ENCODE measurements at regions not wholly inside any gene's neighbourhood (a gene's known extent, or its start where the extent isn't known, plus 50 kb on each side); places are given as distances from the start of the nearest gene placed in this dataset.

DNA sequence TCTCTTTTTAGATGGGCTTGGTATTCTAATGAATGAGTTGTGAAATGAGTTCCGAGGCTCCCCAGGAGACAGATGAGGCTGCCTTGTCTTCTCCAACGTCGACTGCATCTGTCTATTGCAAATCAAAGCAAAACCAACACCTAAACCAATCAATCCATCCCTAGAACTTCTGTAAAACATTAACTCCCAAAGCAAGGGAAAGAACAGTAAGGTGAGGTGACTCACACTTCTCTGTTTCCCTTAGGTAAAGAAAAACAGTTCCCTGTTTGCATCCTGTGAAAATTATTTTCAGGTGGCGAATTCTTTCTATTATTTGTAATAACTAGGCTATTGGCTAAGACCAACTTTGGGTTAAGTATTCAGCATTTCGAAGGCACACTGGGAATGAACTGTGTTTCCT lies 249.4 kb downstream of the EPHA4 start:
- Histone ChIP-seq H3K4me1 (ENCODE audit: control insufficient read depth, insufficient read depth, low read length) (no peaks in the 10 kb centered on the region; the same call in 1 of the 2 replicates), H3K4me3 (ENCODE audit: low read depth, low read length) (no peak overlapping the region), H3K9me3 (ENCODE audit: control insufficient read depth, insufficient read depth, low read depth, low read length) (no peaks in the 10 kb centered on the region), H3K27ac (ENCODE audit: extremely low read depth, low read depth, low read length) (no peak overlapping the region), H3K36me3 (ENCODE audit: control insufficient read depth in 2 of 2, insufficient read depth in 1 of 2, low read length in 2 of 2) (no peaks in the 10 kb centered on the region)
- TF ChIP-seq GLIS1 (tag by site-specific recombination; IDR thresholded peaks at IDR 0.05) (no peak), ZNF76 (tag by site-specific recombination; IDR thresholded peaks at IDR 0.05; ENCODE audit: borderline replicate concordance, low read depth) (no peak), ZNF670 (tag by site-specific recombination; IDR thresholded peaks at IDR 0.05; ENCODE audit: low read depth) (no peak), SP7 (tag by site-specific recombination; IDR thresholded peaks at IDR 0.05) (no peak), YY1 (tag by site-specific recombination; IDR thresholded peaks at IDR 0.05) (no peak), ZNF202 (tag by site-specific recombination; IDR thresholded peaks at IDR 0.05; ENCODE audit: borderline replicate concordance) (no peak), ZNF600 (tag by site-specific recombination; IDR thresholded peaks at IDR 0.05) (no peak), KLF7 (tag by site-specific recombination; IDR thresholded peaks at IDR 0.05; ENCODE audit: borderline replicate concordance) (no peak)
- TF ChIP-seq, protein P1, sequence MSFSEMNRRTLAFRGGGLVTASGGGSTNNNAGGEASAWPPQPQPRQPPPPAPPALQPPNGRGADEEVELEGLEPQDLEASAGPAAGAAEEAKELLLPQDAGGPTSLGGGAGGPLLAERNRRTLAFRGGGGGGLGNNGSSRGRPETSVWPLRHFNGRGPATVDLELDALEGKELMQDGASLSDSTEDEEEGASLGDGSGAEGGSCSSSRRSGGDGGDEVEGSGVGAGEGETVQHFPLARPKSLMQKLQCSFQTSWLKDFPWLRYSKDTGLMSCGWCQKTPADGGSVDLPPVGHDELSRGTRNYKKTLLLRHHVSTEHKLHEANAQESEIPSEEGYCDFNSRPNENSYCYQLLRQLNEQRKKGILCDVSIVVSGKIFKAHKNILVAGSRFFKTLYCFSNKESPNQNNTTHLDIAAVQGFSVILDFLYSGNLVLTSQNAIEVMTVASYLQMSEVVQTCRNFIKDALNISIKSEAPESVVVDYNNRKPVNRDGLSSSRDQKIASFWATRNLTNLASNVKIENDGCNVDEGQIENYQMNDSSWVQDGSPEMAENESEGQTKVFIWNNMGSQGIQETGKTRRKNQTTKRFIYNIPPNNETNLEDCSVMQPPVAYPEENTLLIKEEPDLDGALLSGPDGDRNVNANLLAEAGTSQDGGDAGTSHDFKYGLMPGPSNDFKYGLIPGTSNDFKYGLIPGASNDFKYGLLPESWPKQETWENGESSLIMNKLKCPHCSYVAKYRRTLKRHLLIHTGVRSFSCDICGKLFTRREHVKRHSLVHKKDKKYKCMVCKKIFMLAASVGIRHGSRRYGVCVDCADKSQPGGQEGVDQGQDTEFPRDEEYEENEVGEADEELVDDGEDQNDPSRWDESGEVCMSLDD (tag by site-specific recombination; IDR thresholded peaks at IDR 0.05): no peak
- TF ChIP-seq, protein P2, sequence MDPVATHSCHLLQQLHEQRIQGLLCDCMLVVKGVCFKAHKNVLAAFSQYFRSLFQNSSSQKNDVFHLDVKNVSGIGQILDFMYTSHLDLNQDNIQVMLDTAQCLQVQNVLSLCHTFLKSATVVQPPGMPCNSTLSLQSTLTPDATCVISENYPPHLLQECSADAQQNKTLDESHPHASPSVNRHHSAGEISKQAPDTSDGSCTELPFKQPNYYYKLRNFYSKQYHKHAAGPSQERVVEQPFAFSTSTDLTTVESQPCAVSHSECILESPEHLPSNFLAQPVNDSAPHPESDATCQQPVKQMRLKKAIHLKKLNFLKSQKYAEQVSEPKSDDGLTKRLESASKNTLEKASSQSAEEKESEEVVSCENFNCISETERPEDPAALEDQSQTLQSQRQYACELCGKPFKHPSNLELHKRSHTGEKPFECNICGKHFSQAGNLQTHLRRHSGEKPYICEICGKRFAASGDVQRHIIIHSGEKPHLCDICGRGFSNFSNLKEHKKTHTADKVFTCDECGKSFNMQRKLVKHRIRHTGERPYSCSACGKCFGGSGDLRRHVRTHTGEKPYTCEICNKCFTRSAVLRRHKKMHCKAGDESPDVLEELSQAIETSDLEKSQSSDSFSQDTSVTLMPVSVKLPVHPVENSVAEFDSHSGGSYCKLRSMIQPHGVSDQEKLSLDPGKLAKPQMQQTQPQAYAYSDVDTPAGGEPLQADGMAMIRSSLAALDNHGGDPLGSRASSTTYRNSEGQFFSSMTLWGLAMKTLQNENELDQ (tag by site-specific recombination; IDR thresholded peaks at IDR 0.05; ENCODE audit: low read depth): no peak
- TF ChIP-seq, protein P3, sequence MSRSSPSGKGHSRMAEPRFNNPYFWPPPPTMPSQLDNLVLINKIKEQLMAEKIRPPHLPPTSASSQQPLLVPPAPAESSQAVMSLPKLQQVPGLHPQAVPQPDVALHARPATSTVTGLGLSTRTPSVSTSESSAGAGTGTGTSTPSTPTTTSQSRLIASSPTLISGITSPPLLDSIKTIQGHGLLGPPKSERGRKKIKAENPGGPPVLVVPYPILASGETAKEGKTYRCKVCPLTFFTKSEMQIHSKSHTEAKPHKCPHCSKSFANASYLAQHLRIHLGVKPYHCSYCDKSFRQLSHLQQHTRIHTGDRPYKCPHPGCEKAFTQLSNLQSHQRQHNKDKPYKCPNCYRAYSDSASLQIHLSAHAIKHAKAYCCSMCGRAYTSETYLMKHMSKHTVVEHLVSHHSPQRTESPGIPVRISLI (tag by site-specific recombination; IDR thresholded peaks at IDR 0.05): no peak
- TF ChIP-seq, protein P4, sequence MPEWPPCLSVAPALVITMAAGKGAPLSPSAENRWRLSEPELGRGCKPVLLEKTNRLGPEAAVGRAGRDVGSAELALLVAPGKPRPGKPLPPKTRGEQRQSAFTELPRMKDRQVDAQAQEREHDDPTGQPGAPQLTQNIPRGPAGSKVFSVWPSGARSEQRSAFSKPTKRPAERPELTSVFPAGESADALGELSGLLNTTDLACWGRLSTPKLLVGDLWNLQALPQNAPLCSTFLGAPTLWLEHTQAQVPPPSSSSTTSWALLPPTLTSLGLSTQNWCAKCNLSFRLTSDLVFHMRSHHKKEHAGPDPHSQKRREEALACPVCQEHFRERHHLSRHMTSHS (tag by site-specific recombination; IDR thresholded peaks at IDR 0.05): no peak
- POLR2A ChIA-PET: no interaction called here
- CTCF ChIA-PET: interaction anchor here (0.6 kb wide), 1 partner anchor 10 kb away, joined by 5 read pairs; no protein-coding TSS in a partner anchor

DNA sequence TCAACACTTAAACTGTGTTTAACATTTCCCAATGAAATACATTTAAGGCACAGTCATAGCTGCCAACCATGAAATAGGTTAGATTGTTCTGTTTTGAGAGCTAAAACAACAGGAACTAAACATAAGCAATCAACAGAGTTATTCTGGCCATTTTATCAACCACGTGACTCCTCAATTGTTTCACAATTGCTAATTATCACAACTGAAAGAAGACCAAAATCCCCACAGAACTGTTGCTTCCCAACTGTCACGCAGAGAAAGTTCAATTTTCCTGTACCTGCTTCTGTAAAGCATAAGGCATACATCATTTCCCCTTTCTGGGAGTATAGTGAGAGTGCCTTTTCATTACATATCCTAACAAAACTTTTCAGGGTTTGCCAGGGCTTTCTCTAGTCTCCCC lies 248.6 kb downstream of the EPHA4 start:
- no peak for TF ChIP-seq ZNF146 (tag by site-specific recombination; IDR thresholded peaks at IDR 0.05)
- no peak for TF ChIP-seq ZNF670 (tag by site-specific recombination; IDR thresholded peaks at IDR 0.05; ENCODE audit: low read depth)
- TF ChIP-seq, protein P5, sequence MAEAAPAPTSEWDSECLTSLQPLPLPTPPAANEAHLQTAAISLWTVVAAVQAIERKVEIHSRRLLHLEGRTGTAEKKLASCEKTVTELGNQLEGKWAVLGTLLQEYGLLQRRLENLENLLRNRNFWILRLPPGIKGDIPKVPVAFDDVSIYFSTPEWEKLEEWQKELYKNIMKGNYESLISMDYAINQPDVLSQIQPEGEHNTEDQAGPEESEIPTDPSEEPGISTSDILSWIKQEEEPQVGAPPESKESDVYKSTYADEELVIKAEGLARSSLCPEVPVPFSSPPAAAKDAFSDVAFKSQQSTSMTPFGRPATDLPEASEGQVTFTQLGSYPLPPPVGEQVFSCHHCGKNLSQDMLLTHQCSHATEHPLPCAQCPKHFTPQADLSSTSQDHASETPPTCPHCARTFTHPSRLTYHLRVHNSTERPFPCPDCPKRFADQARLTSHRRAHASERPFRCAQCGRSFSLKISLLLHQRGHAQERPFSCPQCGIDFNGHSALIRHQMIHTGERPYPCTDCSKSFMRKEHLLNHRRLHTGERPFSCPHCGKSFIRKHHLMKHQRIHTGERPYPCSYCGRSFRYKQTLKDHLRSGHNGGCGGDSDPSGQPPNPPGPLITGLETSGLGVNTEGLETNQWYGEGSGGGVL (tag by site-specific recombination; IDR thresholded peaks at IDR 0.05): no peak
- no peak for TF ChIP-seq ZNF555 (tag by site-specific recombination; conservative IDR thresholded peaks at IDR 0.05)
- TF ChIP-seq, protein P6, sequence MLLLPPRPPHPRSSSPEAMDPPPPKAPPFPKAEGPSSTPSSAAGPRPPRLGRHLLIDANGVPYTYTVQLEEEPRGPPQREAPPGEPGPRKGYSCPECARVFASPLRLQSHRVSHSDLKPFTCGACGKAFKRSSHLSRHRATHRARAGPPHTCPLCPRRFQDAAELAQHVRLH (tag by site-specific recombination; IDR thresholded peaks at IDR 0.05): no peak
- TF ChIP-seq, protein P7, sequence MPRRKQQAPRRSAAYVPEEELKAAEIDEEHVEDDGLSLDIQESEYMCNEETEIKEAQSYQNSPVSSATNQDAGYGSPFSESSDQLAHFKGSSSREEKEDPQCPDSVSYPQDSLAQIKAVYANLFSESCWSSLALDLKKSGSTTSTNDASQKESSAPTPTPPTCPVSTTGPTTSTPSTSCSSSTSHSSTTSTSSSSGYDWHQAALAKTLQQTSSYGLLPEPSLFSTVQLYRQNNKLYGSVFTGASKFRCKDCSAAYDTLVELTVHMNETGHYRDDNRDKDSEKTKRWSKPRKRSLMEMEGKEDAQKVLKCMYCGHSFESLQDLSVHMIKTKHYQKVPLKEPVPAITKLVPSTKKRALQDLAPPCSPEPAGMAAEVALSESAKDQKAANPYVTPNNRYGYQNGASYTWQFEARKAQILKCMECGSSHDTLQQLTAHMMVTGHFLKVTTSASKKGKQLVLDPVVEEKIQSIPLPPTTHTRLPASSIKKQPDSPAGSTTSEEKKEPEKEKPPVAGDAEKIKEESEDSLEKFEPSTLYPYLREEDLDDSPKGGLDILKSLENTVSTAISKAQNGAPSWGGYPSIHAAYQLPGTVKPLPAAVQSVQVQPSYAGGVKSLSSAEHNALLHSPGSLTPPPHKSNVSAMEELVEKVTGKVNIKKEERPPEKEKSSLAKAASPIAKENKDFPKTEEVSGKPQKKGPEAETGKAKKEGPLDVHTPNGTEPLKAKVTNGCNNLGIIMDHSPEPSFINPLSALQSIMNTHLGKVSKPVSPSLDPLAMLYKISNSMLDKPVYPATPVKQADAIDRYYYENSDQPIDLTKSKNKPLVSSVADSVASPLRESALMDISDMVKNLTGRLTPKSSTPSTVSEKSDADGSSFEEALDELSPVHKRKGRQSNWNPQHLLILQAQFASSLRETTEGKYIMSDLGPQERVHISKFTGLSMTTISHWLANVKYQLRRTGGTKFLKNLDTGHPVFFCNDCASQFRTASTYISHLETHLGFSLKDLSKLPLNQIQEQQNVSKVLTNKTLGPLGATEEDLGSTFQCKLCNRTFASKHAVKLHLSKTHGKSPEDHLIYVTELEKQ (tag by site-specific recombination; IDR thresholded peaks at IDR 0.05; ENCODE audit: borderline replicate concordance): no peak
- H3K4me1 ChIP-seq (ENCODE audit: control insufficient read depth, insufficient read depth, low read length): no peaks in the 10 kb centered on the region; the same call in 1 of the 2 replicates
- no peak overlapping the region for H3K27ac ChIP-seq (ENCODE audit: extremely low read depth, low read depth, low read length)
- ChIA-PET CTCF (interaction anchor here (0.6 kb wide), 1 partner anchor 11 kb away, joined by 5 read pairs; no protein-coding TSS in a partner anchor), POLR2A (no interaction called here)
- no peaks in the 10 kb centered on the region for H3K9me3 ChIP-seq (ENCODE audit: control insufficient read depth, insufficient read depth, low read depth, low read length)
- no peak overlapping the region for H3K4me3 ChIP-seq (ENCODE audit: low read depth, low read length)
- no peaks in the 10 kb centered on the region for H3K36me3 ChIP-seq (ENCODE audit: control insufficient read depth in 2 of 2, insufficient read depth in 1 of 2, low read length in 2 of 2)
